RCC 7860 (cell line): ENCODE measurements at regions not wholly inside any gene's neighbourhood (a gene's known extent, or its start where the extent isn't known, plus 50 kb on each side); places are given as distances from the start of the nearest gene placed in this dataset.
"Not testable (repeated sequence)": the region's sequence is repeated elsewhere in the genome, so short reads cannot be mapped to it uniquely, and the experiment has no call there.

ENCODE experiments used
- DNase-seq: peaks from one replicate; pipeline ENCODE4 v3.0.0-alpha.2; 2015; ENCODE audit warnings: low spot score
- FAIRE-seq: peaks from 2 replicates; lab custom pipeline; 2012; peaks lifted over from hg19 to GRCh38; lab: Jason Lieb, UNC

GRCh38 chr10:94217411-94217810 is 145.3 kb downstream of the NOC3L start:
- DNase-seq (no peak), FAIRE-seq (no peak)

DNA sequence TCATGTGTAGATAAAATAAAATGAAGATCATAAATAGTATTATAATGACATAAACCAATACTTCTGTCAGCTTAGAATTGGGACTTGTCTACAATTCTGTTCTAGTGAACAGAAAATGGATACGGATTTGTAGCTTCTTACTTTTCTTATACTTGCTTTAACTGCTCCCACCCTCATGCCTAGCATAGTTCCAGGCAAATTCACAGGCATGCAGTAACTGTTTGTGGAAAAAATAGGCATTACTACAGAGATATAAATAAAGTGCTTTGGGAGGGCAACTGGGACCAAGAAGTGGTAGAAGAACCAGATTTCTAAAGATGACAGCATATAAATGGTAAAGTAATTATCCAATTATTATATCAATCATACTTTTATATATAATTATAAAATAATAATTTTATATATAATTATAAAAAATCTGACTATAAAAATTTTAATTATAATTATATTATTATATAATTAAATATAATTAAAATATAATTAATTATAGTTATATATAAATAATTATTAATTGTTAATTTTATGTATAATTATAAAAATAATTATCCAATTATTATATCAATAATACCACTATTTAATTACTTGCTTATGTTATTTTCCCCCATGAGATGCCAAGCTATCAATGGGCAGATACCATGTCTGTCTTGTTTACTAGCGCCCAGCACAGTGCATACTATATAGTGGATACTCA is 144.1 kb downstream of the NOC3L start:
- peak; percentile 96 for FAIRE-seq

DNA sequence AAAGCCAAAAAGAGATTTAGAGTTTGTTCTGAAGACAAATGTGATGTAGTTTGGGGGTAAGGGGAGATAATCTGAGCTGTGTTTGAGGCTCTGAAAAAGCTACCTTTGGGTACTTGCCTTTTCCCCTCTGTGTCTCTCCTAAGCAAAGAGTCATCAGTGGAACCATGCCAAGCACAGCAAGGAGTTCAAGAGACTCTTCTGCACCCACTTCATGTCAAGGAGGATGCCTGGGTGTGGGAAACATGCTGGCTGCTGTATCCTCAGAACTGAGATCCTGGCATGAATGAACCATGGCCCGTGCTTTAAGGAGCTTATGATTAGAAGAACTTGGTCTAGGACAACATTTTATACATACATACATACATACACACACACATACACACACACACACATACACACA is 142.9 kb downstream of the NOC3L start:
- FAIRE-seq: no peak
- DNase-seq: no peak

More for the DNA sequence above, 144.1 kb downstream of the NOC3L start:
- DNase-seq: no peak

GRCh38 chr10:94220717-94221116 is 142.0 kb downstream of the NOC3L start:
- FAIRE-seq: no peak

GRCh38 chr10:94223702-94224370 is 138.9 kb downstream of the NOC3L start:
- DNase-seq (no peak), FAIRE-seq (no peak)

More at GRCh38 chr10:94220717-94221116, 142.0 kb downstream of the NOC3L start:
- no peak for DNase-seq

DNA sequence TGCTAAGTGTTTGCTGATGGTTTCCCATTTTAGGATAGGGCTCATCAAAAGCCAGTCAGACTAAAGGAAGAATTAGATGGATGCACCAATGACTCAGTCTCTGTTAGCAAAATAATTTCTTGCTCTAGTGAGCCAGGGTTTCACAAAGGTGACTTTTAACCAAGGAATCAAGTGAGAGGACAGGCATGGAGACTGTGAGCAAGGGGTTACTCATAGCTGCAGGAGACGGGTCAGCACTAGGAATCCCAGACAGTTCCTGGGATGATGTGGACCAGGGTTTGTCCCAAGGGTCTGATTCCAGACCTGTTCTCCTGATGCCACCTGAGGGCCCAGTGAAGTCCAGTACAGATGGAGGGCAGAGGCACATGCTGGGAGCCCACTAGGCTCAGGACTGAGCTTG is 138.1 kb downstream of the NOC3L start:
- peak; percentile 98 for FAIRE-seq
- DNase-seq: peak; percentile 93

DNA sequence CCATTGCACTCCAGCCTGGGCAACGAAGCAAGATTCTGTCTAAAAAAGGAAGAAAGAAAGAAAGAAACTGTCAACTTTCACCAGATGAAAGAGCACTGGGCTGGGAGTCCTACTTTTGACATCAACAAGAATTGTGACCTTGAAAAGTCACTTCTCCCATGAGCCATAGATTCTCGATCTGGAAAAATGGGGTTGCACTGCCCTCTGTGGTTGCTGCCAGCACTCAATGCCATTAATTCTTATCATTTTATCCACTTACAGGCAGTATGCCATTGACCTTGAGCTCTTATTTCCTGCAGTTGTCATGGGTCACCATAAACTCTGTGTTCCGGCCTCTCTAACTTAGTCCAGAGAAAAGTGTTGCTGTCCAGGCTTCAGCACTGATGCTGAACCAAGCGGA is 137.2 kb downstream of the NOC3L start:
- DNase-seq: no peak
- FAIRE-seq: no peak

- DNase-seq (no peak), FAIRE-seq (no peak)
Observed at GRCh38 chr10:94230134-94230785, 132.5 kb downstream of the NOC3L start.

- no peak for FAIRE-seq
- DNase-seq: no peak
Observed at GRCh38 chr10:94232711-94233383, 129.9 kb downstream of the NOC3L start.

DNA sequence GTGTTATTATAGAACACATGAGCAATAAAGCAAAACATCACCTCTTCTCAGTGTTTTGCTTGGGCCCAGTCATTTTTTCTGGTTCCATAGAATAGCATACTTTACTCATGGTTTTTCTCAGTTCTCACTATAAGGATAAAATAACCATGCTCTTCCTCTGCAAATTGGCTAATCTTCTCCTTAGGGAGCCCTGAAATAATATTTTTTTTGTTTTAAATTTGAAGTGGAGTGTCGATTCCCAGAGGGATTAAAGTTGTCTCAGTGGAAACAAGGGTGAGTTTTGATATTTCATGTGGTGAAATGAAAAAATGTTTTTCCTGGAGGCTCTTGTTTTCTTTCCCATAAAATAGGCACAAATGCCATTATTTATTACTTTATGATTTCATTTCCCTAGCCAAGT is 127.3 kb downstream of the NOC3L start:
- FAIRE-seq (no peak), DNase-seq (no peak)

DNA sequence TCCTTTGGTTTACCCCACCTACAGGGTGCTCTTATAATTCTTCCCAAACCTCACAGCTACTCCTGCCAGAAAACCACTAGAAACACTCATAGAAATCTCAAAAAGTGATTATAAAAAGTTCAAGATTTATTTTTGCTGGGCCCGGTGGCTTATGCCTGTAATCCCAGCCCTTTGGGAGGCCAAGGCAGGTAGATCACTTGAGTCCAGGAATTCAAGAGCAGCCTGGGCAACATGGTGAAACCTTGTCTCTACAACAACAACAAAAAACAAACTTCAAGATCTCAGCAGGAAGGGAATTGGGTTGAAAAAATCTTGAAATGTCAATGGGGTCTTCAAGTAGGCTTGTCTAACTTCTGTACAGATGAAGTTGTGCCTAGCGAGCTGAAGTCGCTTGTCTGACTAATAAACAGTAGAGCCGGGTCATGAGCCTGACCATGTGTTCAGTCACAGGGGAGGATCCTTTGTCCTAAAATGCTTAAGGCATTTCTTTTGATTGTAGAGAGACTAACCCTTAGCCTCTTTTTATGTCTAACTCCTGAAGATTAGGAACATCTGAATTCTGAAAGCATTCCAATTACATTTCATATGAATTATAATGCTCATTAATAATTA is 124.6 kb downstream of the NOC3L start:
- DNase-seq: no peak
- no peak for FAIRE-seq

GRCh38 chr10:94239696-94240095 is 123.0 kb downstream of the NOC3L start:
- no peak for FAIRE-seq
- no peak for DNase-seq

DNA sequence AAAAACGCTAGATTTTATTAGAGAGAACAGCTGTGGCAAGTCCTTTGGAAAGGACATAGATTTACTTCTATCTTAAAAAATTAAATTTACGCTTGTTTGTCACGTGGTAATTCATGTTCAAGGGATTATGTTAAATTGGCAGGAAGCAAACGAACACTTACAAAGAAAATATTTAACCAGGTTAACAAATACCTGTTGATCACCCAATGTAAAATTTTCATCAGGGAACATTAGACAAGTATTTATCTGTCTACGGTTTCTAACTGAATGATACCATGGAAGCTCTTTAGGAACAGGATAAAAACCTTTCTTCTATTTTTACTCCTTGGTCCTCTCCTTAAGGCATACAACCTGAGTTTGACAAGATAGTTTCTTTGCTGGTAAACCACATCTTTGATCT is 122.2 kb downstream of the NOC3L start:
- no peak for DNase-seq
- FAIRE-seq: no peak

DNA sequence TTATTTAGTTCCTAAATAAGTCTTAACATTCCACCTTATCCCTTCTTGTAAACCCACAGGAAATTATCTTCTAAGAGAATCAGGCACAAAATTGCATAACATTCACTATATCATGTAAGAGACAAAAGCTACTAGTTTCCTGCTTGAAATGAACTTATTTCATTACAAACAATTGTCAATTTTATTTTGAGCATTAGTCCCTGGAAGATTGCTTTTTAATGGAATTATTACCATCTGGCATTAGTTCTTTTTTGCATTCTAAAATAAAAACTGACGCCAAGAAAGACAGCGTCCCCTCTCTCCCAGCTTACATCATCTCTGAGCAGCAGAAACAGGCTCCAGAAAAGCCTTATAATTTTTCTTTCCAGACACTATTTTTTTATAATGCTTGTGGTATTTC is 121.8 kb downstream of the NOC3L start:
- FAIRE-seq (no peak), DNase-seq (no peak)

- FAIRE-seq (no peak), DNase-seq (no peak)
Observed at GRCh38 chr10:94251098-94251497, 111.6 kb downstream of the NOC3L start.

GRCh38 chr10:94251568-94251967 is 111.2 kb downstream of the NOC3L start:
- FAIRE-seq (no peak), DNase-seq (no peak)

DNA sequence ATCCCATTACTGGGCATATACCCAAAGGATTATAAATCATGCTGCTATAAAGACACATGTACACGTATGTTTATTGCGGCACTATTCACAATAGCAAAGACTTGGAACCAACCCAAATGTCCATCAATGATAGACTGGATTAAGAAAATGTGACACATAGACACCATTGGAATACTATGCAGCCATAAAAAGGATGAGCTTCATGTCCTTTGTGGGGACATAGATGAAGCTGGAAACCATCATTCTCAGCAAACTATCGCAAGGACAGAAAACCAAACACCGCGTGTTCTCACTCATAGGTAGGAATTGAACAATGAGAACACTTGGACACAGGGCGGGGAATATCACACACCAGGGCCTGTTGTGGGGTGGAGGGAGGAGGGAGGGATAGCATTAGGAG is 105.3 kb downstream of the NOC3L start:
- DNase-seq, FAIRE-seq: not testable (repeated sequence)

DNA sequence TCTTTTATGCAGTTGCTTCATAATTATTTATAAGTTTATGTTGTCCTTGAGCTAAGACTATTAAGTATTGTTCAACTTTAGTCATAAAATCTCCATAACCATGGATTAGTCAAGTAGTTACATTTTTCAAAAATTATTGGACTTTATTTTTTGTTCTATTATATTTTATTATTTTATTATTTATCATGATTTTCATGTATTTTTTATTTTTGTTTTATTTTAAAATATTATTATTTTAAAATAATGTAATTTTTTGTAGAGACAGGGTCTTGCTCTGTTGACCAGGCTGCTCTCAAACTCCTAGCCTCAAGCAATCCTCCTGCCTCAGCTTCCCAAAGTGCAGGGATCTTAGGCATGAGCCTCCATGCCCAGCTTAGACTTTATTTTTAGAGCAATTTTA is 102.3 kb downstream of the NOC3L start:
- DNase-seq (no peak), FAIRE-seq (peak; percentile 61)

- FAIRE-seq (no peak), DNase-seq (no peak)
Observed at GRCh38 chr10:94264085-94264484, 98.7 kb downstream of the NOC3L start.

DNA sequence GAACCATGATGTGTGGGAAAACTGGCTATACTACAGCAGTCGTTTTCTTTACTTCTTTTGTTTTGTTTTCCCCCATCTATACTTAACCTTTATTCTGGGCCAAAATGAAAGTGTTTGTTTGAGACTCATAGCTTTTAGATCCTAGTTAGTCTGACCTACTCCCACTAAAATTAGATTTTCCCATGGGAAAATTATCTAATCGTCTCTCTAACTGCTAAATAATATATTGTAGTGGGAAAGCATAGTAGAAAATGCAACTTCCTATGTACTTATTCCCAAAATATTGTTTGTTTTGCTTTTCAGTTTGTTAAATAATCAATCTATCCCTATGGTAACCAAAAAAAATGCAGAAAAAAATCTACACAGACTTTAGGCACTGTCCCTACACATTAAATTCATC is 96.6 kb downstream of the NOC3L start:
- no peak for FAIRE-seq

GRCh38 chr10:94268652-94269051 is 94.1 kb downstream of the NOC3L start:
- FAIRE-seq: no peak
- DNase-seq: no peak

More for the DNA sequence above, 96.6 kb downstream of the NOC3L start:
- DNase-seq: no peak
